GM23338 (cell line): ENCODE measurements at regions not wholly inside any gene's neighbourhood (a gene's known extent, or its start where the extent isn't known, plus 50 kb on each side); places are given as distances from the start of the nearest gene placed in this dataset.

Experiments used
- CREB1 ChIP-seq: fragments of 250-450 bp; sonication (Bioruptor Pico); IDR thresholded peaks from 2 replicates; pipeline ENCODE4 v1.5.0; 2020; ENCODE audit warnings: low read depth, mild to moderate bottlenecking, moderate library complexity
- CTCF ChIP-seq, 2 experiments: fragments of 200-600 bp in 1 of 2; sonication (generic) in 1 of 2; conservative IDR thresholded peaks; 2 replicates each; pipeline versions ENCODE4 v1.5.1 to v1.6.1; 2016 to 2017; ENCODE audit warnings: antibody characterized with exemption in 2 of 2, low read depth in 2 of 2, mild to moderate bottlenecking in 2 of 2, moderate library complexity in 1 of 2
- ETS1 ChIP-seq: IDR thresholded peaks from 2 replicates; pipeline ENCODE4 v1.6.1; 2016; ENCODE audit warnings: antibody characterized with exemption
- EZH2 ChIP-seq: fragments of 200-600 bp; sonication (generic); IDR thresholded peaks from one replicate; pipeline ENCODE4 v1.8.0; 2017; ENCODE audit warnings: antibody characterized with exemption, mild to moderate bottlenecking, low read depth; ENCODE audit not compliant: unreplicated experiment
- EZH2phosphoT487 ChIP-seq: fragments of 200-600 bp; sonication (generic); IDR thresholded peaks from one replicate; pipeline ENCODE4 v1.8.1; 2018; ENCODE audit warnings: antibody characterized with exemption; ENCODE audit not compliant: unreplicated experiment
- JUNB ChIP-seq: IDR thresholded peaks from one replicate; pipeline ENCODE4 v1.6.1; 2016; ENCODE audit warnings: antibody characterized with exemption; ENCODE audit not compliant: unreplicated experiment
- NANOG ChIP-seq: IDR thresholded peaks from 2 replicates; pipeline ENCODE4 v1.6.1; 2016; ENCODE audit warnings: antibody characterized with exemption, borderline replicate concordance
- POLR2AphosphoS5 ChIP-seq: IDR thresholded peaks from 2 replicates; pipeline ENCODE4 v1.6.1; 2016; ENCODE audit warnings: antibody characterized with exemption, low read depth
- REST ChIP-seq: IDR thresholded peaks from one replicate; pipeline ENCODE4 v1.6.1; 2018; ENCODE audit warnings: antibody characterized with exemption; ENCODE audit not compliant: unreplicated experiment
- STAT1 ChIP-seq: IDR thresholded peaks from one replicate; pipeline ENCODE4 v1.6.1; 2016; ENCODE audit warnings: antibody characterized with exemption; ENCODE audit not compliant: unreplicated experiment
- ZNF114 ChIP-seq: fragments of 250-450 bp; sonication (Bioruptor Pico); IDR thresholded peaks from 2 replicates; pipeline ENCODE4 v1.5.0; 2020; ENCODE audit warnings: mild to moderate bottlenecking, moderate library complexity
- ZNF462 ChIP-seq: fragments of 250-450 bp; sonication (Bioruptor Pico); IDR thresholded peaks from 2 replicates; pipeline ENCODE4 v1.5.0; 2020; ENCODE audit warnings: mild to moderate bottlenecking, moderate library complexity

DNA sequence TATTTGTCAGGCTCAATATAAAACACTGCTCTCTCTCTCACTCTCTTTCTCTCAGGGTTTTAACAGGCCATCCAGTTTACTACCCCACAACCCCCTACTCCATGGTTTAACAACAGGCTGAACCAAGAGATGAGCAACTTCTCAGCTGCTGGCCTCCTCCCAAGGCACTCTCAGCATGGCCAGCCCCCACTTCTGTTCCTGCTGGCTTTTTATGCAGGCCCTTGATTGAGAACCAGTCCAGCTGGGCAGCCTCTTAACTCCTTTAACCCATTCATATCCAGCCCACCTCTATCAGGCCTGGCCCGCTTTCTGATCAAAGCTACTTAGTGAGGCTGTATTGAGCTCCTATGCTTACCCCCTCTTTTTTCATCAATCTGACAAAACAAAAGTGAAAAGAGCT is 346.8 kb upstream of the POU3F2 start:
- TF ChIP-seq EZH2: no peak
- no peak for TF ChIP-seq REST
- no peak for TF ChIP-seq CTCF (conservative IDR thresholded peaks at IDR 0.05; ENCODE audit: low read depth in 2 of 2)
- no peak for TF ChIP-seq POLR2AphosphoS5
- TF ChIP-seq JUNB: no peak
- no peak for TF ChIP-seq CREB1 (CRISPR knock-in tag)
- TF ChIP-seq ZNF462 (CRISPR knock-in tag): peak; percentile 88
- TF ChIP-seq EZH2phosphoT487: no peak
- no peak for TF ChIP-seq ETS1
- TF ChIP-seq ZNF114 (CRISPR knock-in tag): no peak
- no peak for TF ChIP-seq STAT1
- no peak for TF ChIP-seq NANOG
